T-helper 2 cell (primary cell): ENCODE measurements at regions not wholly inside any gene's neighbourhood (a gene's known extent, or its start where the extent isn't known, plus 50 kb on each side); places are given as distances from the start of the nearest gene placed in this dataset.

Experiments used
- DNase-seq, 5 experiments: peaks; one replicate each; pipeline versions ENCODE4 v3.0.0 to v3.0.0-alpha.2; 2012 to 2022

- DNase-seq: no peak
Measured at GRCh38 chr1:229825042-229825441, 199.0 kb downstream of the URB2 start.

GRCh38 chr1:229828461-229828860 lies 202.4 kb downstream of the URB2 start:
- DNase-seq: no peak

- no peak for DNase-seq
Measured at GRCh38 chr1:229832695-229833094, 206.6 kb downstream of the URB2 start.

- DNase-seq: no peak
Measured at GRCh38 chr1:229834230-229834629, 208.2 kb downstream of the URB2 start.

GRCh38 chr1:229835226-229835625 lies 209.2 kb downstream of the URB2 start:
- DNase-seq: no peak

GRCh38 chr1:229836324-229836723 lies 210.3 kb downstream of the URB2 start:
- DNase-seq: no peak

- DNase-seq: no peak
Measured at GRCh38 chr1:229838204-229838603, 212.2 kb downstream of the URB2 start.

GRCh38 chr1:229839800-229840199 lies 213.8 kb downstream of the URB2 start:
- no peak for DNase-seq

GRCh38 chr1:229841230-229841629 lies 215.2 kb downstream of the URB2 start:
- no peak for DNase-seq

GRCh38 chr1:229842302-229843255 lies 216.5 kb downstream of the URB2 start:
- no peak for DNase-seq

GRCh38 chr1:229843627-229844238 lies 217.7 kb downstream of the URB2 start:
- DNase-seq: no peak

GRCh38 chr1:229844675-229845074 lies 218.6 kb downstream of the URB2 start:
- DNase-seq: no peak

- DNase-seq: no peak
Measured at GRCh38 chr1:229845410-229846138, 219.5 kb downstream of the URB2 start.

GRCh38 chr1:229846351-229846750 lies 220.3 kb downstream of the URB2 start:
- DNase-seq: no peak

GRCh38 chr1:229848752-229849677 lies 218.0 kb upstream of the GALNT2 start:
- peak in 1 of 5 experiments; percentile 22 for DNase-seq

- DNase-seq: no peak
Measured at GRCh38 chr1:229851511-229851910, 215.5 kb upstream of the GALNT2 start.

- no peak for DNase-seq
Measured at GRCh38 chr1:229853751-229854150, 213.3 kb upstream of the GALNT2 start.

- no peak for DNase-seq
Measured at GRCh38 chr1:229854620-229855019, 212.4 kb upstream of the GALNT2 start.

- peak in 1 of 5 experiments; percentile 52 for DNase-seq
Measured at GRCh38 chr1:229856009-229856650, 210.9 kb upstream of the GALNT2 start.

GRCh38 chr1:229857585-229857984 lies 209.5 kb upstream of the GALNT2 start:
- DNase-seq: no peak

GRCh38 chr1:229859026-229859425 lies 208.0 kb upstream of the GALNT2 start:
- no peak for DNase-seq

- DNase-seq: no peak
Measured at GRCh38 chr1:229860926-229861325, 206.1 kb upstream of the GALNT2 start.
